ENCODE measurements at regions not wholly inside any gene's neighbourhood (a gene's known extent, or its start where the extent isn't known, plus 50 kb on each side); places are given as distances from the start of the nearest gene placed in this dataset.
A peak's percentile ranks its signal among the peaks of the same experiment; 100 is the strongest.

- Mint-ChIP-seq H3K27me3 (ENCODE audit: insufficient read depth, unreplicated experiment) (no peaks in the 10 kb centered on the region), H3K27ac (ENCODE audit: low read depth, unreplicated experiment) (no peak overlapping the region), H3K9me3 (ENCODE audit: unreplicated experiment) (peaks cover 29% of the 10 kb centered on the region), H3K4me3 (ENCODE audit: unreplicated experiment) (no peak overlapping the region), H3K4me1 (ENCODE audit: insufficient read depth, unreplicated experiment) (no peaks in the 10 kb centered on the region), H3K36me3 (ENCODE audit: insufficient read depth, unreplicated experiment) (no peaks in the 10 kb centered on the region)
- BruUV-seq (replicated peaks): no TSS peak
- intact Hi-C loops (cut with micrococcal nuclease): no loop called here
- no peak for TF ChIP-seq CTCF (IDR thresholded peaks at IDR 0.05; ENCODE audit: unreplicated experiment)
- CTCF ChIA-PET: no interaction called here
- DNase-seq (ENCODE audit: unreplicated experiment): no peak
- POLR2A ChIA-PET: no interaction called here
These were observed 487.8 kb upstream of the SPRY2 start for GRCh38 chr13:80828759-80829158.

- H3K4me3 Mint-ChIP-seq (ENCODE audit: unreplicated experiment): no peak overlapping the region
- H3K36me3 Mint-ChIP-seq (ENCODE audit: insufficient read depth, unreplicated experiment): no peaks in the 10 kb centered on the region
- no peak overlapping the region for H3K27ac Mint-ChIP-seq (ENCODE audit: low read depth, unreplicated experiment)
- TF ChIP-seq CTCF (IDR thresholded peaks at IDR 0.05; ENCODE audit: unreplicated experiment): no peak
- no peaks in the 10 kb centered on the region for H3K27me3 Mint-ChIP-seq (ENCODE audit: insufficient read depth, unreplicated experiment)
- H3K9me3 Mint-ChIP-seq (ENCODE audit: unreplicated experiment): peaks cover 10% of the 10 kb centered on the region
- no TSS peak for BruUV-seq (replicated peaks)
- POLR2A ChIA-PET: no interaction called here
- no peaks in the 10 kb centered on the region for H3K4me1 Mint-ChIP-seq (ENCODE audit: insufficient read depth, unreplicated experiment)
- intact Hi-C loops (cut with micrococcal nuclease): no loop called here
- CTCF ChIA-PET: interaction anchor here (0.6 kb wide), 1 partner anchor 1190 kb away, joined by 3 read pairs; no protein-coding TSS in a partner anchor
- DNase-seq (ENCODE audit: unreplicated experiment): no peak
These were observed 484.4 kb upstream of the SPRY2 start for GRCh38 chr13:80825276-80825675.

- ChIA-PET POLR2A (no interaction called here), CTCF (interaction anchor here (0.7 kb wide), 1 partner anchor 258 kb away, joined by 3 read pairs; no protein-coding TSS in a partner anchor)
- BruUV-seq (replicated peaks): no TSS peak
- no peaks in the 10 kb centered on the region for H3K36me3 Mint-ChIP-seq (ENCODE audit: insufficient read depth, unreplicated experiment)
- intact Hi-C loops (cut with micrococcal nuclease): no loop called here
- no peak overlapping the region for H3K4me3 Mint-ChIP-seq (ENCODE audit: unreplicated experiment)
- TF ChIP-seq CTCF (IDR thresholded peaks at IDR 0.05; ENCODE audit: unreplicated experiment): no peak
- H3K4me1 Mint-ChIP-seq (ENCODE audit: insufficient read depth, unreplicated experiment): no peaks in the 10 kb centered on the region
- peaks cover 10% of the 10 kb centered on the region for H3K9me3 Mint-ChIP-seq (ENCODE audit: unreplicated experiment)
- no peak overlapping the region for H3K27ac Mint-ChIP-seq (ENCODE audit: low read depth, unreplicated experiment)
- DNase-seq (ENCODE audit: unreplicated experiment): peak; percentile 7
- no peaks in the 10 kb centered on the region for H3K27me3 Mint-ChIP-seq (ENCODE audit: insufficient read depth, unreplicated experiment)
These were observed 483.3 kb upstream of the SPRY2 start for GRCh38 chr13:80824229-80824628.

- no TSS peak for BruUV-seq (replicated peaks)
- Mint-ChIP-seq H3K9me3 (ENCODE audit: unreplicated experiment) (peaks cover 10% of the 10 kb centered on the region), H3K4me1 (ENCODE audit: insufficient read depth, unreplicated experiment) (no peaks in the 10 kb centered on the region), H3K4me3 (ENCODE audit: unreplicated experiment) (no peak overlapping the region), H3K36me3 (ENCODE audit: insufficient read depth, unreplicated experiment) (no peaks in the 10 kb centered on the region), H3K27me3 (ENCODE audit: insufficient read depth, unreplicated experiment) (no peaks in the 10 kb centered on the region), H3K27ac (ENCODE audit: low read depth, unreplicated experiment) (no peak overlapping the region)
- no peak for TF ChIP-seq CTCF (IDR thresholded peaks at IDR 0.05; ENCODE audit: unreplicated experiment)
- CTCF ChIA-PET: interaction anchor here (0.6 kb wide), 1 partner anchor 483 kb away, joined by 3 read pairs; the partner anchor contains the start of gene SPRY2
- no peak for DNase-seq (ENCODE audit: unreplicated experiment)
- POLR2A ChIA-PET: no interaction called here
- intact Hi-C loops (cut with micrococcal nuclease): no loop called here
These were observed 482.5 kb upstream of the SPRY2 start for GRCh38 chr13:80823472-80823871.
